Panc1 (cell line): ENCODE measurements at regions not wholly inside any gene's neighbourhood (a gene's known extent, or its start where the extent isn't known, plus 50 kb on each side); places are given as distances from the start of the nearest gene placed in this dataset.

Source experiments
- CTCF ChIP-seq: fragments of 450-650 bp; IDR thresholded peaks from 2 replicates; pipeline ENCODE4 v1.5.1; 2017; ENCODE audit warnings: mild to moderate bottlenecking
- POLR2AphosphoS5 ChIP-seq: IDR thresholded peaks from 2 replicates; pipeline ENCODE4 v1.6.1; 2012; ENCODE audit warnings: mild to moderate bottlenecking, low read depth, low read length, moderate library complexity
- SIN3A ChIP-seq: IDR thresholded peaks from 2 replicates; pipeline ENCODE4 v1.6.1; 2012; ENCODE audit warnings: low read depth, mild to moderate bottlenecking, low read length, moderate library complexity, borderline replicate concordance; ENCODE audit not compliant: insufficient read depth

GRCh38 chr5:71949772-71950171 lies 157.5 kb upstream of the MAP1B start:
- TF ChIP-seq CTCF, result no peak
- no peak for TF ChIP-seq POLR2AphosphoS5
- TF ChIP-seq SIN3A, result no peak
